ENCODE measurements at regions not wholly inside any gene's neighbourhood (a gene's known extent, or its start where the extent isn't known, plus 50 kb on each side); places are given as distances from the start of the nearest gene placed in this dataset.
A peak's percentile ranks its signal among the peaks of the same experiment; 100 is the strongest.

DNA sequence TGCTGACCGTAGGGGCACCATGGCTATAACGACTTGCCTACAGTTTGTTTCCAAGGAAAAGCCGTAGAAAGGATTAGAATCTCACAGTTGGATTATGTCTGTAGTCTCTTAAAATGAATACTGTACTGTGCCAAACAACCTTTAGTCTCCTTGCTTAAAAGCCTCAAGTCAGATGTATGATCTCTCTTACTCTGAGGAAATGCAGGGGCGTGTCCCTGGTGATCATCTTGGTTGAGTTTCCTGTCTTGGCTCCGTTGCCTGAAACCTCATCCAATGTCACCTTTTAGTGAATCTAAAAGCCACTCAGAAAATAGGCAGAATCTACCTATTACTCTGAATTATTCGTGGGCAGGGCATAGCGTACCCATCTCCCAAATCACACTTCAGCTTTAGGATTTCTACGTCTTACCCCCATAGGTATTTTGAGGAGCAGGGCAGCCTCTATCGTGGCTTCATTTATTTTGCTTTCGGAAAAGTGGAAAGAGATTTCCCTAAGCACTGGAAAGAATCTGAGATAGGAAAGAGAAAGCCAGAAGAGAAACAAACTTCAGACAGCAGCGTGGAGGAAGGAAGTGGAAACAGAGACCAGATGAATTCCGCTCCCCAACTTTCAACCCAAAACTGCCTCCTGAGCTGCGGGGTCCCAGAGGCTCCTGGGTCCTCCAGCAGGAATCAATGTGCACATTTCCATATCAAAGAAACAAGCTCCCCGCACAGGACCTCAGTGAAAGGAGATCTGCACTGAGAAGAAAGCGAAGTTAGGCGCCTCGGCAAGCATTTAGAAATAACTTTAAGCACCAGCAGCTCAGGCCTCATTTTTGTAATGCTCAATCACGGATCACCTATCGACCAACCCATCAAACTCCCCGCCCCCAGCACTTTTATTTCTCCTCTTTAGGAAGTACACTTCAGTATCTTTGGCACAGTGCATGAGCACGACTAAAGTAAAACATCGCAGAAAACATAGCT is 245.8 kb downstream of the ETS1 start:
- ATAC-seq (peak; percentile 90 to 92), DNase-seq (peak in 9 of 10 donors; percentile 27 to 88 (median 68))
- POLR2A ChIA-PET, result interaction anchor here (0.6 to 2.9 kb wide), 27 partner anchors 8 to 289 kb away, joined by 3 to 24 read pairs (median 5); no protein-coding TSS in a partner anchor
- Mint-ChIP-seq H3K27ac (peak overlapping the region; percentile 97 to 100 (median 98)), H3K27me3 (no peaks in the 10 kb centered on the region), H3K4me3 (peak overlapping the region; percentile 64 to 90 (median 82)), H3K4me1 (peaks cover 30 to 91% (median 77%) of the 10 kb centered on the region in 4 donors), H3K36me3 (no peaks in the 10 kb centered on the region), H3K9me3 (peaks cover 0 to 20% (median 0%) of the 10 kb centered on the region in 9 donors)

GRCh38 chr11:128339792-128340191 is 247.6 kb downstream of the ETS1 start:
- Mint-ChIP-seq H3K4me1 (peaks cover 33 to 85% (median 71%) of the 10 kb centered on the region in 4 donors), H3K36me3 (no peaks in the 10 kb centered on the region), H3K9me3 (peaks cover 0 to 20% (median 0%) of the 10 kb centered on the region in 9 donors), H3K27ac (peak overlapping the region; percentile 86 to 100 (median 98)), H3K27me3 (no peaks in the 10 kb centered on the region), H3K4me3 (peak overlapping the region in 4 of 10 donors; percentile 33 to 66 (median 52))
- POLR2A ChIA-PET, result interaction anchor here (0.7 to 1.2 kb wide), 3 partner anchors 12 to 83 kb away, joined by 3 to 5 read pairs (median 3); no protein-coding TSS in a partner anchor
- ATAC-seq, result no peak
- no peak for DNase-seq

GRCh38 chr11:128338811-128339210 is 248.5 kb downstream of the ETS1 start:
- peak overlapping the region in 1 of 10 donors; percentile 1 for H3K4me3 Mint-ChIP-seq
- DNase-seq (no peak), ATAC-seq (no peak)
- peaks cover 0 to 11% (median 0%) of the 10 kb centered on the region in 9 donors for H3K9me3 Mint-ChIP-seq
- H3K4me1 Mint-ChIP-seq, result peaks cover 29 to 85% (median 70%) of the 10 kb centered on the region in 4 donors
- peak overlapping the region in 8 of 10 donors; percentile 32 to 99 (median 97) for H3K27ac Mint-ChIP-seq
- POLR2A ChIA-PET, result interaction anchor here (0.6 to 1.2 kb wide), 5 partner anchors 11 to 114 kb away, joined by 3 to 5 read pairs (median 3); no protein-coding TSS in a partner anchor
- H3K36me3 Mint-ChIP-seq, result no peaks in the 10 kb centered on the region
- H3K27me3 Mint-ChIP-seq, result no peaks in the 10 kb centered on the region

- ATAC-seq (no peak), DNase-seq (no peak)
- peaks cover 22 to 68% (median 53%) of the 10 kb centered on the region in 4 donors for H3K4me1 Mint-ChIP-seq
- peaks cover 0 to 9% (median 0%) of the 10 kb centered on the region in 9 donors for H3K9me3 Mint-ChIP-seq
- H3K27ac Mint-ChIP-seq, result peak overlapping the region in 3 of 10 donors; percentile 12 to 39 (median 36)
- POLR2A ChIA-PET, result interaction anchor here (0.5 to 2.1 kb wide), 8 partner anchors 8 to 383 kb away, joined by 3 to 9 read pairs (median 3); no protein-coding TSS in a partner anchor
- H3K4me3 Mint-ChIP-seq, result no peak overlapping the region
- H3K27me3 Mint-ChIP-seq, result no peaks in the 10 kb centered on the region
- no peaks in the 10 kb centered on the region for H3K36me3 Mint-ChIP-seq
These were observed 251.2 kb downstream of the ETS1 start for GRCh38 chr11:128336203-128336602.

GRCh38 chr11:128335729-128336128 is 251.6 kb downstream of the ETS1 start:
- H3K4me3 Mint-ChIP-seq, result no peak overlapping the region

DNA sequence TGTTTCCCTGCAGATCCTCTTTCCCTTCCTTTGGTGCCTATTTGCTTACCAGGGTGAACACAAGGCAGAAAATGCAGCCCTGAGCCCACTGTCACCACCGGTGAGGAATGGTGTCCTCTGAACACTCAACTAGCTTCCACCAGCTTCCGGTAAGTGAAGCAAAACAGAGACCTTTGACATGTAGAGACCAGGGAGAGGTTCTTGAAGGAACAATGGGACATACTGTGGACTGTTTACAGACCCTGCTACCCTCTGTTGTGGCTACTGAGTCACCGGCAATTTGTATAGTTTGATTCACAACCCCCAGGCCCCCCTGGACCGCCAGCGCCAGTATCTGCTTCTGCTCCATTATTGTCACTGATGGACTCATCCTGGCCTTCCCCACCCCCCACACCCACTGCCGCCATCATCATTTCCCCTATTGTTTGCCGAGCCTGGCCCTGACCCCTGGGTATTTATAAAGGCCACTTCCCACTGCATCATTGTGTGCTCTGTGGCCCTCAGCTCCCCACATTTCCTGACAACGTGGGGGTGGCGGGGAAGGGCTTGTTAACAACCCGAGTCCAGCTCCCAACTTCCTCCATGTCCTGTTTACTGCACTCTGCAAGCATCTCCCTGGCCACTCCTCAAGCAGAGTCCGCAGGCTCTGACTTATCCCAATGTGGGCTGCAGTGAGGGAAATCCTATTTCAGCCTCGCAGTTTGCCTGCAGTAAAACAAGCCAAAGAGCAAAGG is 252.9 kb downstream of the ETS1 start:
- H3K4me3 Mint-ChIP-seq, result no peak overlapping the region
- peaks cover 0 to 9% (median 0%) of the 10 kb centered on the region in 9 donors for H3K9me3 Mint-ChIP-seq
- no peaks in the 10 kb centered on the region for H3K27me3 Mint-ChIP-seq
- DNase-seq, result no peak
- H3K27ac Mint-ChIP-seq, result peak overlapping the region in 6 of 10 donors; percentile 10 to 87 (median 51)
- no peak for ATAC-seq
- H3K36me3 Mint-ChIP-seq, result no peaks in the 10 kb centered on the region
- POLR2A ChIA-PET, result interaction anchor here (0.6 to 2.4 kb wide), 5 partner anchors 7 to 352 kb away, joined by 3 to 11 read pairs (median 4); no protein-coding TSS in a partner anchor
- H3K4me1 Mint-ChIP-seq, result peaks cover 30 to 68% (median 54%) of the 10 kb centered on the region in 4 donors

More at GRCh38 chr11:128335729-128336128, 251.6 kb downstream of the ETS1 start:
- H3K9me3 Mint-ChIP-seq, result peaks cover 0 to 9% (median 0%) of the 10 kb centered on the region in 9 donors
- H3K36me3 Mint-ChIP-seq, result no peaks in the 10 kb centered on the region
- peaks cover 24 to 68% (median 54%) of the 10 kb centered on the region in 4 donors for H3K4me1 Mint-ChIP-seq
- POLR2A ChIA-PET, result interaction anchor here (0.5 to 2.1 kb wide), 6 partner anchors 10 to 45 kb away, joined by 3 to 9 read pairs (median 3); no protein-coding TSS in a partner anchor
- peak overlapping the region in 3 of 10 donors; percentile 35 to 49 (median 38) for H3K27ac Mint-ChIP-seq
- no peaks in the 10 kb centered on the region for H3K27me3 Mint-ChIP-seq
- no peak for ATAC-seq
- no peak for DNase-seq

DNA sequence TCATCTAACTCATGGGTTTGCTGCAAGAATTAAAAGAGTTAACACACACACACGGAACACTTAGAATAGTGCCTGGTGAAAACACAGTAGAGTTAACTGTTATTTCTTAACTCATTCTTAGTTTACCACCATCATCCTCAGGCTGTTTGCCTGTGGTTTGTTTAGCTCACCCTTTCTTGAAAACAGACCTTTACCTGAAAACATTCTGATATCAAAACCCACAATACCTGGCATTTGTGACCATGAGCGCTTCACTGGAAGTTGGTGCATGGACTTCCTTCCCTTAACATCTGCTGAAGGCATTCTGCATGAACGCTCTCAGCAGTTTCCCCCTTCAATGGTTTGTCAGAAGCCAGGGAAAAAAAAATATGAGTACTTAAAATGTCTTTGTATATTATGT is 256.0 kb downstream of the ETS1 start:
- POLR2A ChIA-PET, result interaction anchor here (0.9 to 3.0 kb wide), 3 partner anchors 10 to 91 kb away, joined by 3 to 8 read pairs (median 7); no protein-coding TSS in a partner anchor
- Mint-ChIP-seq H3K27me3 (no peaks in the 10 kb centered on the region), H3K27ac (peak overlapping the region; percentile 93 to 99 (median 98)), H3K4me3 (peak overlapping the region in 7 of 10 donors; percentile 39 to 75 (median 49)), H3K4me1 (peaks cover 43 to 77% (median 66%) of the 10 kb centered on the region in 4 donors), H3K36me3 (peaks cover 0 to 2% (median 0%) of the 10 kb centered on the region in 3 donors), H3K9me3 (no peaks in the 10 kb centered on the region)
- no peak for DNase-seq
- ATAC-seq, result peak in 1 of 2 donors; percentile 18

DNA sequence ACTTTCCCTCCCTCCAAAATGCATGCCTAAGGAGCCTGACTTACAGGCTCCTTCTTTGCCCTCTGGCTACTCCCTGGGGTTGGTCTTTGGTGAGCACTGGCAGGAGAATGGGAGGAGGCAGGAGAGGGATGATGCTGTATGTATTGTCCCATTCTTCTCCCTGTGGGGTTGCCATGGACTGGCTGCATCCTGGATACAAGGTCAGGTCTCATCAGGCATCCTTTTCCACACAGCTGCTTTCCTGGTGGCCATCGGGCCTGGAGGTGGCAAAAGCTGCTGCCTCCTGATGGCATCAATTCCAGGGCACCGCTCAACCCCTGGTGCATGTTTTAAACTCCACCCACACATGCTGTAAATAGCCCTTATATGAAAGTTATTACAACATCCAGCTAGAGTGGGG is 257.2 kb downstream of the ETS1 start:
- peaks cover 39 to 77% (median 70%) of the 10 kb centered on the region in 4 donors for H3K4me1 Mint-ChIP-seq
- H3K27me3 Mint-ChIP-seq, result no peaks in the 10 kb centered on the region
- peaks cover 0 to 2% (median 0%) of the 10 kb centered on the region in 3 donors for H3K36me3 Mint-ChIP-seq
- DNase-seq, result no peak
- no peak for ATAC-seq
- no peaks in the 10 kb centered on the region for H3K9me3 Mint-ChIP-seq
- H3K27ac Mint-ChIP-seq, result peak overlapping the region; percentile 93 to 99 (median 98)
- POLR2A ChIA-PET, result interaction anchor here (0.6 to 3.0 kb wide), 6 partner anchors 8 to 143 kb away, joined by 3 to 8 read pairs (median 4); no protein-coding TSS in a partner anchor
- peak overlapping the region in 9 of 10 donors; percentile 30 to 83 (median 72) for H3K4me3 Mint-ChIP-seq

DNA sequence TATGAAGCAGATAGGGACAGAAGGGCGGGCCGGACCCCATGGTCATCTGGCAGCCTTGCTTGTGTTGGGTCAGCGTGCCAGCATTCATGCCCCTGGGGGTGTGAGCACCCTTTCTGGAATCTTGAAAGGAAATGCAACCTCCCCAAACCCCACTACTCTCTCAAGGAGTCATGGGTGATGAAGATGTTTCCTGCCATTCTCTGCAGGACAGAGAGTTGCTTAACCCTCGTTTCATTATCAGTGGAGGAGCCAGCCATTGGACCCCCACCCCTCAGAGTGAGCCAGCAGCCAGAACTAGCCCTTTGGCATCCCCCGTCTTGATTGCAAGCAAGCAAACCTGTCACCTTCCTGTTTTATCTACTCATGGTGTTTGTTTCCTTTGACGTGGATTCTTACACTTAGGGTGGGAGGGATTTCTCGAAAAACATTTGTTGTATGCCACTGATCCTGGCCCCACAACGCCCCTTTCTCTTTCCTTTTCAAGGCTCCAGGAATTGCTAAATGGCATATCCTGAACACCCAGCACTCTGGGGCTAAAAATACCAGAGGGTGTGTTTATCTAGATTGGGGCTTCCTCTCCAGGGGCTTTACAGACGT is 258.3 kb downstream of the ETS1 start:
- DNase-seq (peak in 8 of 10 donors; percentile 39 to 80 (median 64)), ATAC-seq (peak; percentile 16 to 24)
- peaks cover 0 to 2% (median 0%) of the 10 kb centered on the region in 3 donors for H3K36me3 Mint-ChIP-seq
- H3K27me3 Mint-ChIP-seq, result no peaks in the 10 kb centered on the region
- peak overlapping the region; percentile 93 to 99 (median 98) for H3K27ac Mint-ChIP-seq
- peaks cover 46 to 82% (median 73%) of the 10 kb centered on the region in 4 donors for H3K4me1 Mint-ChIP-seq
- H3K4me3 Mint-ChIP-seq, result peak overlapping the region; percentile 48 to 83 (median 72)
- no peaks in the 10 kb centered on the region for H3K9me3 Mint-ChIP-seq
- POLR2A ChIA-PET, result interaction anchor here (0.7 to 3.0 kb wide), 6 partner anchors 12 to 144 kb away, joined by 3 to 7 read pairs (median 4); no protein-coding TSS in a partner anchor

- Mint-ChIP-seq H3K36me3 (peaks cover 0 to 2% (median 0%) of the 10 kb centered on the region in 3 donors), H3K27ac (peak overlapping the region; percentile 91 to 99 (median 98)), H3K4me1 (peaks cover 60 to 95% (median 88%) of the 10 kb centered on the region in 4 donors), H3K9me3 (no peaks in the 10 kb centered on the region), H3K27me3 (no peaks in the 10 kb centered on the region), H3K4me3 (peak overlapping the region in 8 of 10 donors; percentile 3 to 69 (median 41))
- POLR2A ChIA-PET, result interaction anchor here (0.8 to 13.1 kb wide), 6 partner anchors 9 to 28 kb away, joined by 3 to 178 read pairs (median 5); no protein-coding TSS in a partner anchor
- DNase-seq (no peak), ATAC-seq (no peak)
These were observed 260.1 kb downstream of the ETS1 start for GRCh38 chr11:128327274-128327673.

GRCh38 chr11:128326791-128327190 is 260.6 kb downstream of the ETS1 start:
- peaks cover 0 to 2% (median 0%) of the 10 kb centered on the region in 3 donors for H3K36me3 Mint-ChIP-seq
- H3K4me3 Mint-ChIP-seq, result peak overlapping the region in 7 of 10 donors; percentile 2 to 69 (median 54)
- H3K4me1 Mint-ChIP-seq, result peaks cover 60 to 99% (median 92%) of the 10 kb centered on the region in 4 donors
- POLR2A ChIA-PET, result interaction anchor here (0.8 to 13.1 kb wide), 10 partner anchors 9 to 367 kb away, joined by 3 to 178 read pairs (median 5); partner anchors contain the start of gene FLI1
- DNase-seq, result no peak
- H3K9me3 Mint-ChIP-seq, result no peaks in the 10 kb centered on the region
- H3K27me3 Mint-ChIP-seq, result no peaks in the 10 kb centered on the region
- ATAC-seq, result no peak
- peak overlapping the region; percentile 91 to 99 (median 98) for H3K27ac Mint-ChIP-seq
